HEK293 (cell line): ENCODE measurements at regions not wholly inside any gene's neighbourhood (a gene's known extent, or its start where the extent isn't known, plus 50 kb on each side); places are given as distances from the start of the nearest gene placed in this dataset.

Source experiments
- CTCF ChIA-PET: fragments of 350-600 bp; formaldehyde crosslinking; extraction: SDS; loops from one replicate; lab custom pipeline; 2021; ENCODE audit warnings: antibody characterized with exemption; lab: Yijun Ruan, JAX
- POLR2A ChIA-PET: fragments of 300-600 bp; formaldehyde crosslinking; extraction: SDS; loops from one replicate; lab custom pipeline; 2020; ENCODE audit warnings: antibody characterized with exemption, inconsistent platforms; lab: Yijun Ruan, JAX
- H3K27ac ChIP-seq: fragments of 200-500 bp; sonication (Bioruptor generic); 2 replicates; pipeline ENCODE4 v1.5.1; 2014; ENCODE audit warnings: low read depth, low read length, control low read depth, inconsistent platforms; ENCODE audit errors: extremely low read depth
- H3K36me3 ChIP-seq, 2 experiments: fragments of 200-500 bp in 1 of 2; sonication (Bioruptor generic) in 1 of 2; 1 replicate in 1 of 2; 2 replicates in 1 of 2; pipeline ENCODE4 v1.5.1; 2014 to 2017; ENCODE audit warnings: inconsistent platforms in 2 of 2, low read length in 2 of 2; ENCODE audit not compliant: control insufficient read depth in 2 of 2, insufficient read depth in 1 of 2
- H3K4me1 ChIP-seq: fragments of 200-500 bp; sonication (Bioruptor generic); 2 replicates; pipeline ENCODE4 v1.5.1; 2014; ENCODE audit warnings: mild to moderate bottlenecking, low read length, inconsistent platforms; ENCODE audit not compliant: control insufficient read depth, insufficient read depth
- H3K4me3 ChIP-seq: 2 replicates; pipeline ENCODE4 v1.5.1; 2011; ENCODE audit warnings: low read depth, mild to moderate bottlenecking, control low read depth, low read length, moderate library complexity
- H3K9me3 ChIP-seq: fragments of 200-500 bp; sonication (Bioruptor generic); 2 replicates; pipeline ENCODE4 v1.5.1; 2014; ENCODE audit warnings: low read depth, low read length, inconsistent platforms; ENCODE audit not compliant: control insufficient read depth, insufficient read depth
- BCL11A ChIP-seq: fragments of 450-650 bp; formaldehyde crosslinking; IDR thresholded peaks from 2 replicates; pipeline ENCODE4 v1.5.1; 2016; ENCODE audit warnings: low read depth, missing biosample characterization, missing genetic modification characterization
- HOXA7 ChIP-seq: sonication (generic); formaldehyde crosslinking; IDR thresholded peaks from 2 replicates; pipeline ENCODE4 v1.8.1; 2022; ENCODE audit warnings: missing genetic modification reagents, borderline replicate concordance
- KLF1 ChIP-seq: fragments of 450-650 bp; formaldehyde crosslinking; IDR thresholded peaks from 2 replicates; pipeline ENCODE4 v1.5.1; 2016; ENCODE audit warnings: missing biosample characterization, missing genetic modification characterization
- KLF10 ChIP-seq: fragments of 450-650 bp; IDR thresholded peaks from 2 replicates; pipeline ENCODE4 v1.5.1; 2018; ENCODE audit warnings: missing biosample characterization, mild to moderate bottlenecking, missing genetic modification characterization
- MZF1 ChIP-seq: fragments of 450-650 bp; formaldehyde crosslinking; IDR thresholded peaks from 2 replicates; pipeline ENCODE4 v1.5.1; 2017; ENCODE audit warnings: missing biosample characterization, missing genetic modification characterization, borderline replicate concordance
- OVOL3 ChIP-seq: fragments of 450-650 bp; formaldehyde crosslinking; IDR thresholded peaks from 2 replicates; pipeline ENCODE4 v1.5.1; 2016; ENCODE audit warnings: missing biosample characterization, missing genetic modification characterization
- REPIN1 ChIP-seq: fragments of 450-650 bp; formaldehyde crosslinking; IDR thresholded peaks from 2 replicates; pipeline ENCODE4 v1.5.1; 2017; ENCODE audit warnings: missing biosample characterization, missing genetic modification characterization, low read depth
- TRIM28 ChIP-seq: IDR thresholded peaks from 2 replicates; pipeline ENCODE4 v1.6.1; 2011; ENCODE audit warnings: low read length, control low read depth, borderline replicate concordance
- ZBTB11 ChIP-seq: fragments of 450-650 bp; formaldehyde crosslinking; conservative IDR thresholded peaks from 2 replicates; pipeline ENCODE4 v1.5.1; 2016; ENCODE audit warnings: low read depth, missing biosample characterization, missing genetic modification characterization
- ZBTB48 ChIP-seq: fragments of 450-650 bp; formaldehyde crosslinking; IDR thresholded peaks from 2 replicates; pipeline ENCODE4 v1.5.1; 2016; ENCODE audit warnings: missing biosample characterization, missing genetic modification characterization
- ZBTB7A ChIP-seq: fragments of 450-650 bp; formaldehyde crosslinking; IDR thresholded peaks from 2 replicates; pipeline ENCODE4 v1.5.1; 2016; ENCODE audit warnings: low read depth, missing biosample characterization, missing genetic modification characterization
- ZBTB8A ChIP-seq: fragments of 450-650 bp; formaldehyde crosslinking; IDR thresholded peaks from 2 replicates; pipeline ENCODE4 v1.5.1; 2016; ENCODE audit warnings: missing biosample characterization, missing genetic modification characterization
- ZNF138 ChIP-seq: fragments of 450-650 bp; formaldehyde crosslinking; IDR thresholded peaks from 2 replicates; pipeline ENCODE4 v1.5.1; 2016; ENCODE audit warnings: missing biosample characterization, missing genetic modification characterization, borderline replicate concordance
- ZNF175 ChIP-seq: fragments of 450-650 bp; formaldehyde crosslinking; IDR thresholded peaks from 2 replicates; pipeline ENCODE4 v1.5.1; 2016; ENCODE audit warnings: missing biosample characterization, missing genetic modification characterization
- ZNF2 ChIP-seq: fragments of 450-650 bp; formaldehyde crosslinking; IDR thresholded peaks from 2 replicates; pipeline ENCODE4 v1.5.1; 2016; ENCODE audit warnings: missing biosample characterization, missing genetic modification characterization
- ZNF239 ChIP-seq: fragments of 450-650 bp; formaldehyde crosslinking; IDR thresholded peaks from 2 replicates; pipeline ENCODE4 v1.5.1; 2016; ENCODE audit warnings: missing biosample characterization, missing genetic modification characterization
- ZNF274 ChIP-seq, 2 experiments: fragments of 200-500 bp in 1 of 2; fragments of 450-650 bp in 1 of 2; sonication (Bioruptor generic) in 1 of 2; formaldehyde crosslinking in 1 of 2; IDR thresholded peaks; 2 replicates each; pipeline versions ENCODE4 v1.5.1 to v1.6.1; 2014 to 2016; ENCODE audit warnings: borderline replicate concordance in 1 of 2, inconsistent platforms in 1 of 2, low read length in 1 of 2, missing biosample characterization in 1 of 2, missing genetic modification characterization in 1 of 2
- ZNF280C ChIP-seq: fragments of 450-650 bp; formaldehyde crosslinking; IDR thresholded peaks from 2 replicates; pipeline ENCODE4 v1.5.1; 2016; ENCODE audit warnings: missing biosample characterization, missing genetic modification characterization
- ZNF324 ChIP-seq: fragments of 450-650 bp; formaldehyde crosslinking; IDR thresholded peaks from 2 replicates; pipeline ENCODE4 v1.5.1; 2016; ENCODE audit warnings: missing biosample characterization, missing genetic modification characterization
- ZNF335 ChIP-seq: fragments of 450-650 bp; formaldehyde crosslinking; conservative IDR thresholded peaks from 2 replicates; pipeline ENCODE4 v1.5.1; 2016; ENCODE audit warnings: missing biosample characterization, missing genetic modification characterization
- ZNF404 ChIP-seq: fragments of 450-650 bp; formaldehyde crosslinking; IDR thresholded peaks from 2 replicates; pipeline ENCODE4 v1.5.1; 2017; ENCODE audit warnings: missing biosample characterization, missing genetic modification characterization
- ZNF514 ChIP-seq: fragments of 450-650 bp; formaldehyde crosslinking; IDR thresholded peaks from 2 replicates; pipeline ENCODE4 v1.5.1; 2016; ENCODE audit warnings: missing biosample characterization, missing genetic modification characterization
- ZNF549 ChIP-seq: fragments of 450-650 bp; IDR thresholded peaks from 2 replicates; pipeline ENCODE4 v1.5.1; 2018; ENCODE audit warnings: missing biosample characterization, missing genetic modification characterization, mild to moderate bottlenecking, inconsistent platforms, moderate library complexity
- ZNF561 ChIP-seq: fragments of 450-650 bp; IDR thresholded peaks from 2 replicates; pipeline ENCODE4 v1.5.1; 2018; ENCODE audit warnings: missing biosample characterization, missing genetic modification characterization, borderline replicate concordance
- ZNF677 ChIP-seq: fragments of 450-650 bp; IDR thresholded peaks from 2 replicates; pipeline ENCODE4 v1.5.0; 2018; ENCODE audit warnings: missing biosample characterization, mild to moderate bottlenecking, missing genetic modification characterization, moderate library complexity
- ZNF747 ChIP-seq: fragments of 450-650 bp; formaldehyde crosslinking; IDR thresholded peaks from 2 replicates; pipeline ENCODE4 v1.5.1; 2016; ENCODE audit warnings: missing biosample characterization, missing genetic modification characterization
- ZNF776 ChIP-seq: fragments of 450-650 bp; formaldehyde crosslinking; IDR thresholded peaks from 2 replicates; pipeline ENCODE4 v1.5.0; 2017; ENCODE audit warnings: missing biosample characterization, missing genetic modification characterization, borderline replicate concordance
- ZNF843 ChIP-seq: fragments of 450-650 bp; formaldehyde crosslinking; IDR thresholded peaks from 2 replicates; pipeline ENCODE4 v1.5.1; 2016; ENCODE audit warnings: missing biosample characterization, missing genetic modification characterization
- ZSCAN5A ChIP-seq: fragments of 450-650 bp; formaldehyde crosslinking; IDR thresholded peaks from 2 replicates; pipeline ENCODE4 v1.5.1; 2016; ENCODE audit warnings: missing biosample characterization, missing genetic modification characterization

GRCh38 chr2:41353060-41353459 is 694.8 kb upstream of the PKDCC start:
- ChIA-PET CTCF (interaction anchor here (0.7 kb wide), 1 partner anchor 11 kb away, joined by 3 read pairs; no protein-coding TSS in a partner anchor), POLR2A (no interaction called here)
- Histone ChIP-seq H3K4me3 (no peak overlapping the region), H3K27ac (no peak overlapping the region), H3K4me1 (no peaks in the 10 kb centered on the region), H3K36me3 (no peaks in the 10 kb centered on the region), H3K9me3 (no peaks in the 10 kb centered on the region)
- TF ChIP-seq ZNF747 (tag by site-specific recombination) (no peak), ZNF280C (tag by site-specific recombination) (no peak), ZSCAN5A (tag by site-specific recombination) (no peak), ZNF561 (tag by site-specific recombination) (no peak), ZNF404 (tag by site-specific recombination) (no peak), ZNF2 (tag by site-specific recombination) (no peak), ZNF549 (no peak), ZNF843 (tag by site-specific recombination) (no peak), ZNF175 (tag by site-specific recombination) (no peak)

GRCh38 chr2:41355794-41356193 is 692.0 kb upstream of the PKDCC start:
- Histone ChIP-seq H3K27ac (no peak overlapping the region), H3K36me3 (no peaks in the 10 kb centered on the region), H3K4me3 (no peak overlapping the region), H3K4me1 (no peaks in the 10 kb centered on the region), H3K9me3 (no peaks in the 10 kb centered on the region)
- ChIA-PET POLR2A (no interaction called here), CTCF (no interaction called here)
- TF ChIP-seq ZBTB48 (tag by site-specific recombination) (no peak), ZNF324 (no peak), ZNF239 (tag by site-specific recombination) (no peak), ZBTB8A (tag by site-specific recombination) (no peak), KLF10 (tag by site-specific recombination) (no peak), KLF1 (tag by site-specific recombination) (no peak), ZBTB7A (tag by site-specific recombination) (no peak), OVOL3 (no peak), ZNF274 (IDR thresholded peaks at IDR 0.05; ENCODE audit: low read length) (no peak), ZNF274 (tag by site-specific recombination; IDR thresholded peaks at IDR 0.05; ENCODE audit: borderline replicate concordance) (no peak), TRIM28 (no peak), ZNF138 (no peak), ZNF776 (tag by site-specific recombination) (no peak), ZNF335 (tag by site-specific recombination) (no peak), ZNF677 (tag by site-specific recombination) (no peak), HOXA7 (CRISPR knock-in tag) (no peak), ZNF514 (tag by site-specific recombination) (no peak), MZF1 (tag by site-specific recombination) (no peak), REPIN1 (tag by site-specific recombination) (no peak), BCL11A (no peak), ZBTB11 (tag by site-specific recombination) (no peak)
